Liver (tissue), 8 donors: ENCODE measurements at regions not wholly inside any gene's neighbourhood (a gene's known extent, or its start where the extent isn't known, plus 50 kb on each side); places are given as distances from the start of the nearest gene placed in this dataset.
A peak's percentile ranks its signal among the peaks of the same experiment; 100 is the strongest.

ENCODE experiments used
- DNase-seq: peaks from one replicate; pipeline ENCODE4 v3.0.0-alpha.2; 2017; ENCODE audit warnings: low spot score
- H3K27ac ChIP-seq, 2 donors: one replicate each; pipeline ENCODE4 v1.7.0; 2013; ENCODE audit warnings: inconsistent platforms in 2 of 2, low read length in 2 of 2, control low read depth in 1 of 2, low read depth in 1 of 2, mild to moderate bottlenecking in 1 of 2
- H3K27me3 ChIP-seq, 4 donors: one replicate each; pipeline versions ENCODE4 v1.6.1 to v1.7.0; 2013; ENCODE audit warnings: low read length in 3 of 4, inconsistent platforms in 1 of 4, mild to moderate bottlenecking in 1 of 4, moderate library complexity in 1 of 4; ENCODE audit not compliant: control insufficient read depth in 4 of 4, insufficient read depth in 4 of 4
- H3K36me3 ChIP-seq, 4 donors: one replicate each; pipeline versions ENCODE4 v1.6.1 to v1.7.0; 2013; ENCODE audit warnings: low read length in 3 of 4, mild to moderate bottlenecking in 3 of 4, low read depth in 1 of 4, moderate library complexity in 1 of 4; ENCODE audit not compliant: control insufficient read depth in 4 of 4, insufficient read depth in 3 of 4
- H3K4me1 ChIP-seq, 4 donors: one replicate each; pipeline versions ENCODE4 v1.6.1 to v1.7.0; 2013; ENCODE audit warnings: low read length in 3 of 4, mild to moderate bottlenecking in 3 of 4, moderate library complexity in 1 of 4; ENCODE audit not compliant: control insufficient read depth in 4 of 4, insufficient read depth in 4 of 4
- H3K4me3 ChIP-seq, 3 donors: one replicate each; pipeline versions ENCODE4 v1.6.1 to v1.7.0; 2013; ENCODE audit warnings: low read length in 3 of 3, control low read depth in 1 of 3, low read depth in 1 of 3, mild to moderate bottlenecking in 1 of 3
- H3K9ac ChIP-seq, 2 donors: one replicate each; pipeline ENCODE4 v1.7.0; 2013; ENCODE audit warnings: low read length in 2 of 2, mild to moderate bottlenecking in 2 of 2, moderate library complexity in 2 of 2, control low read depth in 1 of 2, low read depth in 1 of 2
- H3K9me3 ChIP-seq, 4 donors: one replicate each; pipeline versions ENCODE4 v1.6.1 to v1.7.0; 2013; ENCODE audit warnings: low read length in 3 of 4; ENCODE audit not compliant: control insufficient read depth in 4 of 4
- ATF3 ChIP-seq: IDR thresholded peaks from 2 replicates; pipeline ENCODE4 v1.6.1; 2016; ENCODE audit warnings: antibody characterized with exemption
- CTCF ChIP-seq: fragments of 150-350 bp; IDR thresholded peaks from 2 replicates; pipeline ENCODE4 v1.5.1; 2017; ENCODE audit warnings: improper control_type of control experiment, low read depth, low read length; ENCODE audit not compliant: missing input control
- EGR1 ChIP-seq, 2 donors: IDR thresholded peaks; 2 replicates each; pipeline ENCODE4 v1.6.1; 2016 to 2018; ENCODE audit warnings: antibody characterized with exemption in 2 of 2, low read depth in 2 of 2
- FOXA2 ChIP-seq: IDR thresholded peaks from 2 replicates; pipeline ENCODE4 v1.6.1; 2016; ENCODE audit warnings: antibody characterized with exemption
- HNF4A ChIP-seq, 2 donors: conservative IDR thresholded peaks; 2 replicates each; pipeline ENCODE4 v1.6.1; 2016; ENCODE audit warnings: antibody characterized with exemption in 2 of 2, mild to moderate bottlenecking in 2 of 2
- HNF4G ChIP-seq: IDR thresholded peaks from 2 replicates; pipeline ENCODE4 v1.6.1; 2016; ENCODE audit warnings: antibody characterized with exemption
- JUND ChIP-seq, 2 donors: IDR thresholded peaks; 2 replicates each; pipeline ENCODE4 v1.6.1; 2016; ENCODE audit warnings: antibody characterized with exemption in 2 of 2
- NR2F2 ChIP-seq: IDR thresholded peaks from 2 replicates; pipeline ENCODE4 v1.6.1; 2016; ENCODE audit warnings: antibody characterized with exemption
- RAD21 ChIP-seq, 2 donors: IDR thresholded peaks; 2 replicates each; pipeline ENCODE4 v1.6.1; 2016; ENCODE audit warnings: antibody characterized with exemption in 2 of 2, mild to moderate bottlenecking in 2 of 2
- RXRA ChIP-seq, 2 donors: IDR thresholded peaks; 2 replicates each; pipeline ENCODE4 v1.6.1; 2017 to 2018; ENCODE audit warnings: antibody characterized with exemption in 2 of 2, mild to moderate bottlenecking in 1 of 2
- TAF1 ChIP-seq: conservative IDR thresholded peaks from 2 replicates; pipeline ENCODE4 v1.6.1; 2016; ENCODE audit warnings: antibody characterized with exemption, mild to moderate bottlenecking
- YY1 ChIP-seq: IDR thresholded peaks from 2 replicates; pipeline ENCODE4 v1.6.1; 2016; ENCODE audit warnings: antibody characterized with exemption, mild to moderate bottlenecking
- WGBS: extraction: QIAGEN DNeasy Blood & Tissue Kit; methylation state at CpG from one replicate; pipeline ENCODE4 v1.1.7; 2013; 5-methylcytosine and 5-hydroxymethylcytosine counted together
- TF ChIP-seq, protein P1 (sequence below): IDR thresholded peaks from 2 replicates; pipeline ENCODE4 v1.6.1; 2016; ENCODE audit warnings: antibody characterized with exemption
- donor health status: healthy.
- donor health status: healthy.
- donor health status: healthy.
- donor health status: healthy.
- donor health status: healthy.

GRCh38 chr5:142495531-142495930, 170.7 kb upstream of the SPRY4 start (continued):
- TF ChIP-seq CTCF (no peak), JUND (IDR thresholded peaks at IDR 0.05) (no peak), NR2F2 (no peak)

DNA sequence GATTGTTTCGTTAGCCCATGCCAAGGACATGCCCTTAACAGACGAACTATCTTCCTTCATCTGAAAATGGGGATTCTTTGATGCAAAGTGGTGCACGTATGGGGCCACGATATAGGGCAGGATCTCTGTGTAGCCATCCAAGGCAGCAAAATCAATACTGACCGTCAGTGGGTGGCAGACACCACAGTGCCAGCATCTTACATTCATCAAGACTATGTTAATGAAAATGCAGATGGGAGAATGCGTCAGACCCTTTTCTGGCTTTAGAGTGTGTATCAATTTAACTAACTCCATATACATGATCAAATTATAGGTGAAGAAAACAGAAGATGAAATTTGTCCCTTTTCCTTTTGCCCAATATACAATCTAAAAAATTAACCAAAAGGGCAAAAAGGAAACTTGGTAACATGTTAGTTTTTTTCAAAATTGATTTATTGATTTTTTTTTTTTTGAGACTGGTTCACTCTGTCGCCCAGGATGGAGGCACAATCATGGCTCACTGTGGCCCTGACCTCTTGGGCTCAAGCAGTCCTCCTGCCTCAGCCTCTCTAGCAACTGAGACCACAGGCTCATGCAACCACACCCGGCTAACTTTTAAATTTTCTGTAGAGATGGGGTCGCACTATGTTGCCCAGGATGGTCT, 169.2 kb upstream of the SPRY4 start:
- Histone ChIP-seq H3K36me3 (no peaks in the 10 kb centered on the region), H3K9me3 (no peaks in the 10 kb centered on the region), H3K4me3 (no peak overlapping the region), H3K27me3 (no peaks in the 10 kb centered on the region), H3K4me1 (peaks cover 0 to 24% (median 3%) of the 10 kb centered on the region in 4 donors), H3K27ac (no peak overlapping the region), H3K9ac (no peak overlapping the region)
- DNase-seq: no peak
- TF ChIP-seq HNF4G: no peak
- TF ChIP-seq NR2F2: no peak
- no peak for TF ChIP-seq JUND (IDR thresholded peaks at IDR 0.05)
- no peak for TF ChIP-seq EGR1 (IDR thresholded peaks at IDR 0.05; ENCODE audit: low read depth in 2 of 2)
- TF ChIP-seq TAF1: no peak
- no peak for TF ChIP-seq YY1
- no peak for TF ChIP-seq RXRA (IDR thresholded peaks at IDR 0.05)
- no peak for TF ChIP-seq RAD21 (IDR thresholded peaks at IDR 0.05)
- no peak for TF ChIP-seq HNF4A (conservative IDR thresholded peaks at IDR 0.05)
- TF ChIP-seq FOXA2: no peak
- no peak for TF ChIP-seq ATF3
- TF ChIP-seq, protein P1, sequence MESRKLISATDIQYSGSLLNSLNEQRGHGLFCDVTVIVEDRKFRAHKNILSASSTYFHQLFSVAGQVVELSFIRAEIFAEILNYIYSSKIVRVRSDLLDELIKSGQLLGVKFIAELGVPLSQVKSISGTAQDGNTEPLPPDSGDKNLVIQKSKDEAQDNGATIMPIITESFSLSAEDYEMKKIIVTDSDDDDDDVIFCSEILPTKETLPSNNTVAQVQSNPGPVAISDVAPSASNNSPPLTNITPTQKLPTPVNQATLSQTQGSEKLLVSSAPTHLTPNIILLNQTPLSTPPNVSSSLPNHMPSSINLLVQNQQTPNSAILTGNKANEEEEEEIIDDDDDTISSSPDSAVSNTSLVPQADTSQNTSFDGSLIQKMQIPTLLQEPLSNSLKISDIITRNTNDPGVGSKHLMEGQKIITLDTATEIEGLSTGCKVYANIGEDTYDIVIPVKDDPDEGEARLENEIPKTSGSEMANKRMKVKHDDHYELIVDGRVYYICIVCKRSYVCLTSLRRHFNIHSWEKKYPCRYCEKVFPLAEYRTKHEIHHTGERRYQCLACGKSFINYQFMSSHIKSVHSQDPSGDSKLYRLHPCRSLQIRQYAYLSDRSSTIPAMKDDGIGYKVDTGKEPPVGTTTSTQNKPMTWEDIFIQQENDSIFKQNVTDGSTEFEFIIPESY: no peak
- 75% methylated on average over 9 of the region's 9 CpGs for WGBS

GRCh38 chr5:142492781-142493281, 168.0 kb upstream of the SPRY4 start:
- H3K27me3 ChIP-seq: no peaks in the 10 kb centered on the region
- no peak for DNase-seq
- H3K36me3 ChIP-seq: no peaks in the 10 kb centered on the region
- TF ChIP-seq RAD21 (IDR thresholded peaks at IDR 0.05): peak; percentile 31 to 42
- TF ChIP-seq CTCF: no peak
- 47% methylated on average over 6 of the region's 6 CpGs for WGBS
- H3K4me1 ChIP-seq: peaks cover 0 to 21% (median 2%) of the 10 kb centered on the region in 4 donors
- no peak overlapping the region for H3K27ac ChIP-seq
- no peak overlapping the region for H3K4me3 ChIP-seq
- no peak overlapping the region for H3K9ac ChIP-seq
- no peaks in the 10 kb centered on the region for H3K9me3 ChIP-seq
